Activated T-helper 17 cell treated with anti-CD3 and anti-CD28 coated beads, Interleukin-2, amount 50 U/mL, for 72 hours (primary cell): ENCODE measurements at regions not wholly inside any gene's neighbourhood (a gene's known extent, or its start where the extent isn't known, plus 50 kb on each side); places are given as distances from the start of the nearest gene placed in this dataset.

Experiments
- ATAC-seq: fragments of 150-1000 bp; cut with Tn5 transposase; replicated peaks from 2 replicates; pipeline ENCODE4 v1.10.0; 2021; ENCODE audit warnings: mild to moderate bottlenecking, moderate library complexity
- H3K27ac Mint-ChIP-seq: one replicate; pipeline ENCODE4 v1.8.0; 2022; ENCODE audit warnings: mixed read lengths
- H3K27me3 Mint-ChIP-seq: one replicate; pipeline ENCODE4 v1.8.0; 2022; ENCODE audit warnings: mixed read lengths
- H3K36me3 Mint-ChIP-seq: one replicate; pipeline ENCODE4 v1.8.0; 2022; ENCODE audit warnings: low read depth, mild to moderate bottlenecking, mixed read lengths
- H3K4me1 Mint-ChIP-seq: one replicate; pipeline ENCODE4 v1.8.0; 2022; ENCODE audit warnings: mixed read lengths
- H3K4me3 Mint-ChIP-seq: one replicate; pipeline ENCODE4 v1.8.0; 2022; ENCODE audit warnings: mild to moderate bottlenecking, mixed read lengths
- H3K9me3 Mint-ChIP-seq: one replicate; pipeline ENCODE4 v1.8.0; 2022; ENCODE audit warnings: mixed read lengths

GRCh38 chr7:26469188-26469587, 177.5 kb downstream of the SNX10 start:
- Mint-ChIP-seq H3K9me3 (no peaks in the 10 kb centered on the region), H3K36me3 (no peaks in the 10 kb centered on the region), H3K27ac (no peak overlapping the region), H3K27me3 (peaks cover 3% of the 10 kb centered on the region), H3K4me1 (no peaks in the 10 kb centered on the region), H3K4me3 (no peak overlapping the region)
- ATAC-seq: no peak

DNA sequence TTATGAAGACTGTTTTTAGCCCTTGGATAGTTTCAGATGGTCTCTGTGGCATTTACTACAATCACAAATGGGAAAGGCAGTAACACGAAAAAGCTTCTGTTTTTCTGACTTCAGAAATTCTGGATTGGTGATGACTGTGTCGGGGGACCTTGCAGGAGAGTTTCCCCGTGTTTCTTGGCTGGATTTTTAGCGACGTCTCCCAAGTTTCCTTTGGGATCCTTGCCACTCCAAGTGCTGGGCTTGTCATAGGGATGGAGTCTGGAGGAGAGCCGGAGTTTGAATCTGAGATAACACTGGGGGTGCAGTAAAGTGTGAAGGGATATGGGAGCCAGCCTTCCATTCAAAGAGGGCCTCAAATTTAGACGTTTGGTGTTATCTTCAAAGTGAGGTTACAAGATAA, 179.0 kb downstream of the SNX10 start:
- no peak overlapping the region for H3K4me3 Mint-ChIP-seq
- H3K27me3 Mint-ChIP-seq: peaks cover 5% of the 10 kb centered on the region
- H3K27ac Mint-ChIP-seq: no peak overlapping the region
- ATAC-seq: no peak
- no peaks in the 10 kb centered on the region for H3K4me1 Mint-ChIP-seq
- no peaks in the 10 kb centered on the region for H3K9me3 Mint-ChIP-seq
- no peaks in the 10 kb centered on the region for H3K36me3 Mint-ChIP-seq

GRCh38 chr7:26471306-26472075, 179.8 kb downstream of the SNX10 start:
- Mint-ChIP-seq H3K27ac (no peak overlapping the region), H3K27me3 (peaks cover 13% of the 10 kb centered on the region), H3K4me3 (no peak overlapping the region), H3K9me3 (no peaks in the 10 kb centered on the region), H3K4me1 (no peaks in the 10 kb centered on the region), H3K36me3 (no peaks in the 10 kb centered on the region)
- ATAC-seq: no peak

- H3K9me3 Mint-ChIP-seq: no peaks in the 10 kb centered on the region
- no peaks in the 10 kb centered on the region for H3K36me3 Mint-ChIP-seq
- no peak overlapping the region for H3K27ac Mint-ChIP-seq
- peaks cover 17% of the 10 kb centered on the region for H3K27me3 Mint-ChIP-seq
- no peak for ATAC-seq
- H3K4me1 Mint-ChIP-seq: no peaks in the 10 kb centered on the region
- H3K4me3 Mint-ChIP-seq: no peak overlapping the region
Measured at GRCh38 chr7:26472971-26473370, 181.3 kb downstream of the SNX10 start.

- no peak for ATAC-seq
- H3K36me3 Mint-ChIP-seq: no peaks in the 10 kb centered on the region
- no peak overlapping the region for H3K27ac Mint-ChIP-seq
- no peak overlapping the region for H3K4me3 Mint-ChIP-seq
- no peaks in the 10 kb centered on the region for H3K9me3 Mint-ChIP-seq
- H3K4me1 Mint-ChIP-seq: no peaks in the 10 kb centered on the region
- peaks cover 29% of the 10 kb centered on the region for H3K27me3 Mint-ChIP-seq
Measured at GRCh38 chr7:26476271-26476670, 184.6 kb downstream of the SNX10 start.

DNA sequence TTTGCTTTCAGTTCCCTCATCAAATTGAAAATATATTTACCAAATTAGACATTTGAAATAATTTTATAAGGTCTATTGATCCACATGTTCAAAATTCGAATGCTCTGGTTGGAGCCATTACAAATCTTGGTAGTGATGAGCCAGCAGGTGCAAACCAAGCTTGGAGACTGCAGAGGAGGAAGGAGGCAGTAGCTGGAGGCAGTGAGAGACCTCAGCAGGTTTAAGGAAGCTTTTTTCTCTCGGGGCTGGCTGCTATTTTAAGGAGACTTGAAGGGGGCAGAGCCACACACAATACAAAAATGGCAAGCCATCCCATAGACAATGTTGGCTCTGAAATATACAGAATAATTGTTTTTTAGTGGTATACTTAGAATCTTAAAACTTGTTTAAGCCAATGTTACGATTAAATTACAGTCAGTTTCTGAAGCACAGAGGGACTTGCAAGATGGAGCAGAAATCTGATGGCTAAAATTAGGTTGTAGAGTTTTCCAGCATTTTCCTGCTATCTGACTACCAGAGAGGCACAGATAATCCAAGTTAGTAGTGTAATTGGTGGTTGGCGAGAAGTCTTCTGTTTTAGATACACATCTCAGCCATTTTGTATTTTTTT, 185.8 kb downstream of the SNX10 start:
- no peaks in the 10 kb centered on the region for H3K9me3 Mint-ChIP-seq
- no peak overlapping the region for H3K27ac Mint-ChIP-seq
- no peaks in the 10 kb centered on the region for H3K4me1 Mint-ChIP-seq
- H3K27me3 Mint-ChIP-seq: peaks cover 32% of the 10 kb centered on the region
- H3K36me3 Mint-ChIP-seq: no peaks in the 10 kb centered on the region
- no peak for ATAC-seq
- no peak overlapping the region for H3K4me3 Mint-ChIP-seq

- Mint-ChIP-seq H3K27me3 (peaks cover 40% of the 10 kb centered on the region), H3K9me3 (no peaks in the 10 kb centered on the region), H3K4me3 (no peak overlapping the region), H3K4me1 (no peaks in the 10 kb centered on the region), H3K36me3 (no peaks in the 10 kb centered on the region), H3K27ac (no peak overlapping the region)
- ATAC-seq: no peak
Measured at GRCh38 chr7:26478550-26478949, 186.9 kb downstream of the SNX10 start.

GRCh38 chr7:26479581-26479980, 187.9 kb downstream of the SNX10 start:
- Mint-ChIP-seq H3K4me1 (no peaks in the 10 kb centered on the region), H3K36me3 (no peaks in the 10 kb centered on the region), H3K27me3 (peaks cover 45% of the 10 kb centered on the region), H3K4me3 (no peak overlapping the region), H3K27ac (no peak overlapping the region), H3K9me3 (no peaks in the 10 kb centered on the region)
- ATAC-seq: no peak

- Mint-ChIP-seq H3K4me1 (no peaks in the 10 kb centered on the region), H3K27ac (no peak overlapping the region), H3K36me3 (no peaks in the 10 kb centered on the region), H3K9me3 (no peaks in the 10 kb centered on the region), H3K27me3 (peaks cover 45% of the 10 kb centered on the region), H3K4me3 (no peak overlapping the region)
- no peak for ATAC-seq
Measured at GRCh38 chr7:26480156-26480555, 188.5 kb downstream of the SNX10 start.

GRCh38 chr7:26482927-26483326, 191.3 kb downstream of the SNX10 start:
- Mint-ChIP-seq H3K27me3 (peaks cover 32% of the 10 kb centered on the region), H3K4me1 (no peaks in the 10 kb centered on the region), H3K36me3 (no peaks in the 10 kb centered on the region), H3K9me3 (no peaks in the 10 kb centered on the region), H3K4me3 (no peak overlapping the region), H3K27ac (no peak overlapping the region)
- ATAC-seq: no peak

DNA sequence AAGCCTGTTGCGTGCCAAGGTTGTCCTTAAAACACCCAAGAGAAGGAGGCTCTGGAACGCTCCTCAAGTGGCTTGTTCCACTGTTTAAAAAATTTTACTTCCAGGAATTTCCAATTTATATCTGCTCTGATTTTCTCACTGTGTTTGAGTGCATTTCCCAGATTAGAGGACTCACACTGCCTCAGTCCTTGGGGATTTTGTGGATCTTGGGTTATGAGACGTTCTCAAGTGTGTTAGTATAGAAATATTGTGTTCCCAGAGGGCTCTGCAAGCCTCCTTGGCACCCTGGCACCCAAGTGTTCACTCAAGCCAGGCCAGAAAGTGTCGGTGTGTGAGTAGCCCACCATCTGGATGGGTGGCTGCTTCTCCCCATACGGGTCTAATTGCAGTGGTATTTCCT, 192.2 kb downstream of the SNX10 start:
- Mint-ChIP-seq H3K27me3 (peaks cover 38% of the 10 kb centered on the region), H3K4me3 (no peak overlapping the region), H3K36me3 (no peaks in the 10 kb centered on the region), H3K9me3 (no peaks in the 10 kb centered on the region), H3K27ac (no peak overlapping the region), H3K4me1 (no peaks in the 10 kb centered on the region)
- no peak for ATAC-seq

DNA sequence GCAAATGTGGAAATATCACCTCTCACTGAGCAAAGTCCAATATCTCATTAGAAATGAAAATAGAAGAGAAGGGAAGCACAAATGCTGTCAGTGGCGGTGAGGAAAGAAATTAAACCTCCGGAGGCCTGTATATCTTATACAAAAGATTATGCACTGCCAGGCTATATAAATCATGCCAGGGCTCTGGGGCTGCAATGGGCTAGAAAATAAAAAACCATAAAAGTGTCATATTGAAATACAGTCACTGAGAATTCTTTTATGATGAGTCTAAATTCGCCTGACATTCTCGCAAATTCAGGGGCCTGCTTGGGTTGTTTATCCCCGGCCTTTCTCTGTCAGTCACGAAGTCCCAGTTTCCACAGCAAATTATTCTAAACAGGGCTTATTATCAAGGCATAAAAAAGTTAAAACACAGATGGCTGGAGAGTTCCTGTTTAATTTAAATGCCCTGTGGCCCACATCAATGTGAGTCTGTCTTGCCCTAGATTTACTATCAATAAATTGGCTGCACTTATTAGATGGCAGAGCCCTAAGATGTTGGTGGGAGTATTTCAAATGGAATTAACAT, 193.8 kb downstream of the SNX10 start:
- no peaks in the 10 kb centered on the region for H3K36me3 Mint-ChIP-seq
- no peak overlapping the region for H3K27ac Mint-ChIP-seq
- ATAC-seq: no peak
- H3K9me3 Mint-ChIP-seq: no peaks in the 10 kb centered on the region
- H3K4me3 Mint-ChIP-seq: no peak overlapping the region
- H3K27me3 Mint-ChIP-seq: peaks cover 41% of the 10 kb centered on the region
- H3K4me1 Mint-ChIP-seq: no peaks in the 10 kb centered on the region

DNA sequence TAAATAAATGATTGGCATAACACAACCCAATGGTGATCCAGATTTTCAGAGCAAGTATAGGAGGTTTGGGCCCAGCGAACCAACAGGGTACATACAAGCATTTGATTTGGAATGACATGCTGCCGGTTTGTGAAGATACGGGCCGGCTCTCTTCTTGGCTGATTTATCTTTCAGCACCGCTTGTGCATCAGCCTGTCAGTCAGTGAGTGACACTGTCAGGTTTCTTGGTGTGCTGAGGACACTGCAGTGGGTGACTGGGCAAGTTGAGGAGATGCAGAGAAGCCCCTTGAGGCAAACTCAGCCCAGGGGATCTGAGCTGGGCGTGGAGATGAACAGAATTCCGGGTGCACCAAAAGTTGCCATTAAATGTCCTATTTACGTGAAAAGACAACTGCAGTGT, 194.5 kb downstream of the SNX10 start:
- peaks cover 36% of the 10 kb centered on the region for H3K27me3 Mint-ChIP-seq
- H3K36me3 Mint-ChIP-seq: no peaks in the 10 kb centered on the region
- no peak overlapping the region for H3K27ac Mint-ChIP-seq
- no peaks in the 10 kb centered on the region for H3K9me3 Mint-ChIP-seq
- H3K4me3 Mint-ChIP-seq: no peak overlapping the region
- no peak for ATAC-seq
- H3K4me1 Mint-ChIP-seq: no peaks in the 10 kb centered on the region

- Mint-ChIP-seq H3K4me1 (no peaks in the 10 kb centered on the region), H3K9me3 (no peaks in the 10 kb centered on the region), H3K4me3 (no peak overlapping the region), H3K27me3 (peaks cover 32% of the 10 kb centered on the region), H3K36me3 (no peaks in the 10 kb centered on the region), H3K27ac (no peak overlapping the region)
- no peak for ATAC-seq
Measured at GRCh38 chr7:26487780-26488515, 196.3 kb downstream of the SNX10 start.

GRCh38 chr7:26489391-26489790, 197.7 kb downstream of the SNX10 start:
- Mint-ChIP-seq H3K36me3 (no peaks in the 10 kb centered on the region), H3K27ac (no peak overlapping the region)

More at GRCh38 chr7:26489391-26489790, 197.7 kb downstream of the SNX10 start:
- Mint-ChIP-seq H3K9me3 (no peaks in the 10 kb centered on the region), H3K4me1 (no peaks in the 10 kb centered on the region), H3K27me3 (peaks cover 30% of the 10 kb centered on the region), H3K4me3 (no peak overlapping the region)
- no peak for ATAC-seq
